Suppressor macrophage treated with lipopolysaccharide for 1 hour (primary cell): ENCODE measurements at regions not wholly inside any gene's neighbourhood (a gene's known extent, or its start where the extent isn't known, plus 50 kb on each side); places are given as distances from the start of the nearest gene placed in this dataset.
"Not testable (repeated sequence)": the region's sequence is repeated elsewhere in the genome, so short reads cannot be mapped to it uniquely, and the experiment has no call there.

ENCODE experiments used
- DNase-seq, 3 donors: peaks; one replicate each; pipeline ENCODE4 v3.0.0-alpha.2; 2020 to 2022

DNA sequence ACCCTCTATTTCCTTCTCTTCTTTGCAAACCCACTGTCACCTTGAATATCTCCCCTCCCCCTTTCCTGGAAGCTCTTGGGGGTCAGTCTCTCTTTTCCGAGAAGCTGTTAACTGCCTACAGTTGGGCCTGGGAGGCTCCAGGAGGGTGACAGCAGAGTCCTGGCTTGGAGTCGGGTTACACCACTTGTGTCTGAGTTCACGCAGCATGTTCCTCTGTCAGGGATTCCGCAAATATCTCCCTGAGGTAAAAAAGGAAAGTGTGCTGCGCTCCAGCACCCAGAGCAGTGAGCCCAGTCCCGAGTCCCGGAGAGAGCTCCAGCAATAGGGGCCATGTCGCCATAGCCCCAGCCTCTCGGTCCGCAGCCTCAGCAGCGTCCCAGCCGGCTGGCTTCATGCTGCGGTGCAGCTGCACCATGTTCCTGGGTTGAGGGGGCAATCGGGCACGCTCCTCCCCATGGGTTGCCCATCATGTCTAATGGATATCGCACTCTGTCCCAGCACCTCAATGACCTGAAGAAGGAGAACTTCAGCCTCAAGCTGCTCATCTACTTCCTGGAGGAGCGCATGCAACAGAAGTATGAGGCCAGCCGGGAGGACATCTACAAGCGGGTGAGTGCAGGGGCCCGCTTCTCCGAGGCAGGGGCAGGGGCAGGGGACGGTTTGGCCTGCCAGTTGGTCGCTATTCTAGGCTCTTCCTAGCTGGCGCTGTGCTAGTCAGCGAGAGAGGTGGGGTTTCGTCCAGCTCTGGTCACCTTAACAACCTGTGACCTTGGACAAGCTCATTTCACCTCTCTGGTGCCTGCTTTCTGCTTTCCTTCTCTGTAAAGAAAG is 101.3 kb upstream of the SEC22B start:
- not testable (repeated sequence) for DNase-seq

GRCh38 chr1:120276710-120277109 is 100.4 kb upstream of the SEC22B start:
- DNase-seq, result not testable (repeated sequence)

DNA sequence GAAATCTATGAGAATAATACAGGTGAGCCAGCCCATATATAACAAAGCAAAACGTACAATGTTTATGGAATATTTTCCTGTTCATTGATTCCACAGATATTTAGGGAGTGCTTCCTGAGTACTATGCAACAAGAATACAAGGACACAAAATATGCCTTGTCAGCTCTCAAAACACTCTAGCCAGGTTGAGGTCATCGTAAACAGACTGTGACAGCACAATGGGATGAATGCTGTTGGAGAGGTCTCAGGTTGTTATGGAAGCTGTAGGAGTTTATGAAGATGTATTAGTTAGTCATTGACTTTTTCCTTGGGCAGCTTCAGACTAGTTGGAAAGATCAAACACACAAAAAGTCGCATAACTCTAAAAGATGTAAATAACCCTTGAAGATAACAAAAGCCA is 98.1 kb upstream of the SEC22B start:
- DNase-seq, result not testable (repeated sequence)

DNA sequence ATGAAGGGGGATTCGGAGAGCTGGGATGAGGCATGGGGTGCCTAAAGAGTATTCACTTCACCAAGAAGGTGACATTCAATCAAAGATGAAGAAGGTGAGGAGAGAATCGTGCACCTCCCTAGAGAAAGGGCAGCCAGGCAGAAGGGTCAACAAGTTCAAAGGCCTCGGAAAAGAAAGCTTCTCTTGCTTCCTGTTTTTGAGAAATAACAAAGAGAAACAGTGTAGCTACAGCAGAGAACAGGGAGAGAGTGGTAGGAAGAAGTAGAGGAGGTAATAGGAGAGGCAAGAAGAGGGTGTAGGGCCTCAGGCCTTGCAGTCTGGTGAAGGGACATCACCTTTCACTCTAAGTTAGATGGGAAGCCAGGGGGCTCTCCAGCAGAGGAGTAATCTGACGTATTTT is 97.0 kb upstream of the SEC22B start:
- DNase-seq, result not testable (repeated sequence)

DNA sequence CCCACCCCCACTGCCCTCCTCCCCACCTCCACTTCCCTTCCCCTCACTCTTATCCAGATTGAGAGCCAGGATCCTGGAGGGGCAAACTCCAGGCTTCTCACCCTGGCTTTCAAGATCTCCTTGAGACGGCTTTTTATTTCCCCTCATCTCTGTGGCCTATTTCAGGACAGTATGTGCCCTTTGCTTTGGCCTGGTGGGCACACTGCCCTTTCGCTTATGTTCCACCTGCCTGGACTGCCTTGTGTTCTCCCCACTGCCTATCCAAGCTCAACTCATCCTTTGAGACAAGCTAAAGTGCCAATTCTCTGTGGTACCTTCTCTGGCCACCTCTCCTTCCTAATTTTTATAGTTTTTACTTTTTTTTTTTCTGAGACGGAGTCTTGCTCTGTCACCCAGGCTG is 95.9 kb upstream of the SEC22B start:
- DNase-seq, result not testable (repeated sequence)

GRCh38 chr1:120271561-120272221 is 95.4 kb upstream of the SEC22B start:
- DNase-seq, result not testable (repeated sequence)

DNA sequence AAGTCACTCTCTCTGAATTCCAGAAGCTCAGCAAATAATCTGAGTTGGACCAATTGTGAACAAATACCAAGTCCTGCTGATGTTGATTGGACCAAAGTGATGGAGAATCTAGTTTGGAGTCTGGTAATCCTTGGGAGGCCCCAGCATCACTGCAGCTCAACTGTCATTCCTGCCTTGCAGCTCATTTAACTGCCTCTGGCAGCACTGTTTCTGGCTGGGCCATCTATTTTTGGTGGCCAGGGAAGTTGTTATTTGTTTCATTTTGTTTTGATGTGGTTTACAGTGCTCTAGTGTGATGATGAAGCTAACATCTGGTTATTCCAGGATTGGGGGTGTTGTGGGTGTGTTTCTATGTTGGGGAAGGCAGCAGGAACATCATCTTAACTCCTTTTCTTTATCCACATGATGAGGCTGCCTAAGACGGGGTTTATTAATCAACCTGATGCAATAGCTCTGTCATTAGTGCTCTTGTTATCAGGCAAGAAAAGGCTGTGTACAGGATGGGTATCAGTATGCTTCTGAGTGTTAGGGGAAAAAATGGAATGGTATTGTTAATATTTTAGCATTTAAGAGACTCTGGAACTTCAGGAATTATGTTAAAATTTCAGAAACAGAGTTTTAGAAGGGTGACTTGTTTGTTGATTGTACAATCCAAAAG is 91.7 kb upstream of the SEC22B start:
- DNase-seq, result not testable (repeated sequence)

GRCh38 chr1:120264564-120264963 is 88.2 kb upstream of the SEC22B start:
- not testable (repeated sequence) for DNase-seq

DNA sequence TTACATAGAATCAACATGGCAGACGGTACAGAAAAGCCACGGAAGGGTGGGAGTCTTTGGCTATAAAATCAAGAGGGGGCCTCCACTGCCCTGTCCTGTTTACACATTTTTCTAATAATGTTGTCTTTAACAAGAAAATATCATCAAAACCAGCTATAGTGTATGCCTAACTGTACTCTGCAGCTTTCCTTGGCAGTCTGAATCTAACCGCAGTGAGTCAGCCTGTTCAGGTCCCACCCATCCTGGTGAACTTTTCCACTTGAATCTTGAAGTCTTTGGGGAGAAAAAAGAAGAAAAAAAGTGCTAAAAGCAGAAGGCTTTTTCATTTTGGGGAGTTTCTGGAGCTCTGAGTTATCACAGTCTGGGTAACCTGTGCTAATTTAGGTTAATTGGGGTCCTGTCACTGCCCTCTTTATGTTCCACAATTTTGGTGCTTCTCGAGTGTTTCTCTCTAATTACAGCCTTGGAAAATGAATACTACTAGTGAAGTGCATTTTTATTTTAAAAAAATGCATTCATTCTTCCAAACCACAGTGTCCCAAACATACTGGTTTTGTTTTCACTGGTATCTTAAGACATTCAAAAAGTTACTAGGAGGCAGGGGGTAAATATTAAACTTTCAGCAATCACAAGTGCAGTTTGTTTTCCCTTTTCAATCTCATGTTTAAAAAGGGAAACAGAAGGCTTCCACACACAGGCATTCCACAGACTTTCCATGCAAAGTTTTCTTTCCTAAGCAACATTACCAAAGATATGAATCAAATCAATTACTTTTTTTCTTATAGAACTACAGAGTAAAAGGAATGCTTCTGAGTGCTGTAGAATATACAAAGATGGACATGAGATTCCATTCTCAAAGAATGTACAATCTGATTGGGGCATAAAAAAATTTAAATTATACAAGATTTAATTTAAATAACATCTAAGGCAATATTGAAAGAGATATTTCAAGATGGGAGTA is 86.8 kb upstream of the SEC22B start:
- not testable (repeated sequence) for DNase-seq

DNA sequence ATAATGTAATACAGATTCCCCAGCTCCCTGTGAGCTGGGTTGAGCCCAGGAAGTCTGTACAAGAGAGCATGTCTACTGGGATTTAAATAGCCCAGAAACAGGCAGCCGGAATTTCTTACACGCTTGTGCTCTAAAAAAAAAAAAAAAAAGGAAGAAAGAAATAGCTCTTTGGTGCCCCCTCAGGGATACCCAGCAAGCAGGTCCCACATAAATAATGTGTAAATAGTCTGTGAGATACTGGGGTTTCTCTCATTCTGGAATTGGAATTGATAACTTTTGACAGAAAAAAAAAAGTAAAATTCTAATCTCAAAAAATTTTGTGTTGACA is 81.4 kb upstream of the SEC22B start:
- DNase-seq, result not testable (repeated sequence)

DNA sequence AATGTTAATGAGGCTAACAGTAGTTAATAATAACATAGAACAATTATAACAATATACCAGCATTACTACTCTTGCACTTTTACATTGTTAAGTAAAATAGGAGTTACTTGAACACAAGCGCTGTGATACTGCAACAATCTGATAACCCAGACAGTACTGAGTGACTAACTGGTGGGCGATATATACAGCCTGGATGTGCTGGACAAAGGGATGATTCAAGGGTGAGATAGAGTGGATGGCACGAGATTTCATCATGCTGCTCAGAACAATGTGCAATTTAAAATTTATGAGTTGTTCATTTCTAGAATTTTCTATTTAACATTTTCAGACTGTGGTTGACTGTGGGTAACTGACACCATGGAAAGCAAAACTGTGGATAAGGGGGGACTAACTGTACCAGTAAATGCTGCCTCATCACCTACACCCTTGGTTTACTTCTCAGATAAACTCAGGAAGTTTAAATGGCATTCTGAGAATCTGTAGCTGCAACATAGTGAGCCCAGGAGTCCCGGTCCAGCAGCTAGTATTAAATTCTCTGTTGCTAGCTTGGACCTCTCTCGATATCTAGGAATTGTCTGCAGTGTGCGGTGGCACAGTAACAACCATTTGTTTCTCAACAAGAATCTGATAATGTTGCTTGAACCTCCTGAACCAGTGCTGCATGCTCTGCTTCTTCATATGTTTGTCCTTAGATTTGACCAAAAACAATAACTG is 80.9 kb upstream of the SEC22B start:
- not testable (repeated sequence) for DNase-seq

- not testable (repeated sequence) for DNase-seq
Measured at GRCh38 chr1:120250756-120251155, 74.4 kb upstream of the SEC22B start.

DNA sequence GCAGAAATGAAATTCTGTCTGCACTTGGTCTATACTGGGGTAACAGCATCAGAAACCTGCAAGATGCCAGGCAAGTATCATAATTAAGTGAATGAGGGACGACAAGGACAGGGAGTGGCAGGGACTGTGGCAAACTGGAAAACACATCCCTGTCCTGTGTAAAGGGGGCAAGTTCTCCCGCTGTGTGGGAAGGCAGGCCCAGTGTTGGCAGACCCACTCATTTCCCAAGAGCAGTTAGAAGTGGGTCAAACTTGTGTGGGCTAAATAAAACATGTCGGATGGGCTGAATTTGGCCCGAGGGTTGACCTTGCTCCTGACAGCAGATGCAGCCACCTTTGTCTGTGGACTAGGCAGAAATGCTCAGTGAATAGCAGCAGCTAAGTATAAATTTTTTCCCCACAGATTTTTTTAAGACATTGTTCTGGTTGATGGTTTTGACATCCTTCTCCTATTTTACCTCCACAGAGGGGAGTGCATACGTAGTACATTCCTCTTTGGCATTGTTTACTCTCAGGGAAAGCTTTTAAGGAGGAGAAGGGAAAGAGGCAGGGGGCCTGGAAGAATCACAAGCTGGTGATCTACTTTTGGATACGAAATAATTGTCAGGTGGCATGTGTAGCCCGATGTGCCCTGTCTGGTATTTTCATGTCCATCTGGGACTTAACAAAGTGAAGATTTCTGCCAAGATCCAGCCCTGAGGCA is 72.6 kb upstream of the SEC22B start:
- not testable (repeated sequence) for DNase-seq

DNA sequence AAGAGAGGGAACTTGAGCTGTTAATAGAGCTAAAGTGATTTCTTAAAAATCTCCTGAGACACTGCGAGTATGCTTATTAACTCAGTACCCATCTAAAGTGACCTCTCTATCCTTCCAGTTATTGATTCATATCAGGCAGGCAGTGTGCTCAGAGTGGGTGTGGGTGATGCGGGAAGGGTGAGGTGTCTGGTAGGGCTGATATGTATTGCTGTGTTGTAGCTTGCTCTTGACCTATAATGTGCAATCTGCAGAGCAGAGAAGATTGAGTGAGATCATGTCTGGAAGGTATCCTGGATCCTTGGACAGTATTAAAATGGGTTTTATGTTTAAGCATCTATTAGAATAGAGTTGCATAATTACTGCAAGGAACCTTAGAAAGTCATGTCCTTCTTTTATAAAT is 71.9 kb upstream of the SEC22B start:
- not testable (repeated sequence) for DNase-seq

GRCh38 chr1:120243867-120244266 is 67.5 kb upstream of the SEC22B start:
- DNase-seq, result not testable (repeated sequence)

GRCh38 chr1:120242582-120242981 is 66.3 kb upstream of the SEC22B start:
- DNase-seq, result not testable (repeated sequence)

- not testable (repeated sequence) for DNase-seq
Measured at GRCh38 chr1:120241868-120242267, 65.5 kb upstream of the SEC22B start.

DNA sequence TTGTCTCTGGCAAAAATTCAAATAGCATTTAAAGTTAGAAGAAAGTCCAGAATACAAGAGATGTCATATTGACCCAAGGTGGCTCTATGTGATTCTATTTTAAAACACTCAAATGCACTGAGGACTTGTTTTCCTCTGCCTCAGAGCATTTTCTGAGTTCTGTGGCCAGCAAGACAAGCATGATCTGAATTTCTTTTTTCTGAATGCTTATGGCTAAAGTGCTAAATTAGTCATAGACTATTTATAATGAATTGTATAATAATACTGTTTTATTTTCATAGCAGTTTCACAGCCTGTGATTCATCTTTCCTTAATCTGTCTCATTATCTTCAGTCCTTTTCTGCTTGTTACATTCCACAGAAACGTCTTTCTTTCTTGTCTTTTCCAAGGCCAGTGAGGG is 63.9 kb upstream of the SEC22B start:
- DNase-seq, result not testable (repeated sequence)

DNA sequence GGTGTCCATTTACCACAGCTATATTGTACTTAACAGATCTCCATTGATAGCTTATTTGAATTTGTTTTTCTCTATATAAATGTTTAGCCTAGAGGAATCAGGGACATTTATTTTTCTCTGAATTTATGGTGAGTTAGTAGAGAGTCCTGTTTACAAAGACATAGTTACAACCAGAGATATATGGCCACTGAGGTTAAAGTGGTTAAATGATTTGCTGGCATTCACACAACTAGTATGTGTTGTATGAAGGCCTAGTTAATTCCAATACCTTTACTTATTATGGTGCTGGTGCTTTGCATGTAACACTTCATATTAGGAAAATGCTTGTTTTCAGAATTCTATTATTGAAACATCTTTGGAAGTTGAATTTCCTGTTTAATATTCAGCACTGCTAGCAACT is 63.0 kb upstream of the SEC22B start:
- not testable (repeated sequence) for DNase-seq

DNA sequence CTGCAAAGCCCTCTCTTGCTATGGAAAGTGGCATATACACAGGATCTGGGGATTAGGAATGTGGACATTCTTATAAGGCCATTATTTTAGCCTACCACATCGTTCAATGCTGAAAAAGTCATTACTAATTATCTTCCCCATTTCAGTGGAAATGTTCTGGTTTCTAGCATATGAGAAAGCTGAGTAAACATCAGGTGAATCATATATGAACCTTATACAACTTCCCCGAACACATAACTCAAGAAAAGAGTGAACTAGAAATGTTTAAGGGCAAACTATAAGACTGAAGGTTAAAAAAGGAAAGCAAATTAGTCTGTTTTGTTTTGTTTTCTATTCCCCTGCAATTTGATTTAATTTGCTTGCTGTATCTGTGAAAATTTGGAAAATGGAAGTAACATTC is 62.5 kb upstream of the SEC22B start:
- not testable (repeated sequence) for DNase-seq

GRCh38 chr1:120233661-120234018 is 57.3 kb upstream of the SEC22B start:
- DNase-seq, result not testable (repeated sequence)
